Astrocyte (in vitro differentiated cells and primary cell): ENCODE measurements at regions not wholly inside any gene's neighbourhood (a gene's known extent, or its start where the extent isn't known, plus 50 kb on each side); places are given as distances from the start of the nearest gene placed in this dataset.
"Not testable (repeated sequence)": the region's sequence is repeated elsewhere in the genome, so short reads cannot be mapped to it uniquely, and the experiment has no call there.

ENCODE experiments used
- CTCF ChIP-seq: IDR thresholded peaks from 2 replicates; pipeline ENCODE4 v1.5.1; 2011; ENCODE audit warnings: low read depth, mild to moderate bottlenecking, inconsistent platforms, low read length, moderate library complexity; ENCODE audit not compliant: insufficient read depth
- EZH2 ChIP-seq: IDR thresholded peaks from 2 replicates; pipeline ENCODE4 v1.6.1; 2012; ENCODE audit warnings: mild to moderate bottlenecking, low read length, inconsistent platforms; ENCODE audit not compliant: insufficient read depth

- not testable (repeated sequence) for TF ChIP-seq CTCF, EZH2
These were observed 208.1 kb downstream of the ATP6V0E2 start for GRCh38 chr7:150081865-150082264.
